ENCODE measurements at regions not wholly inside any gene's neighbourhood (a gene's known extent, or its start where the extent isn't known, plus 50 kb on each side); places are given as distances from the start of the nearest gene placed in this dataset.

DNA sequence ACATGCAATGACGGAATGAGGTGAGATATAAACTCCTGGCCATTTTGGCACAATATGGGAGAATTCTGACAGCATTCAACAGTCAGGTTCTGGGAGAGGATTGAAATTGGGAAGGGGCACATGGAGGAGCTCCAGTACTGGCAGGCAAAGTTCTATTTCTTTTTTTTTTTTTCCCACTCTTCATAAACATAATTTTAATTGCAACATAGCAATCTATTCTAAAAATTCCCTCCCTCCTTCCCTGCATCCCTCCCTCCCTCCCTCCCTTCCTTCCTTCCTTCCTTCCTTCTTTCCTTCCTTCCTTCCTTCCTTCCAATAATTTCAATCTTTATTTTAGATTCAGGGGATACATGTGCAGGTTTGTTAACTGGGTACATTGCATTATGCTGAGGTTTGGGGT is 93.2 kb downstream of the PTCSC3 start:
- TF ChIP-seq, protein P1, sequence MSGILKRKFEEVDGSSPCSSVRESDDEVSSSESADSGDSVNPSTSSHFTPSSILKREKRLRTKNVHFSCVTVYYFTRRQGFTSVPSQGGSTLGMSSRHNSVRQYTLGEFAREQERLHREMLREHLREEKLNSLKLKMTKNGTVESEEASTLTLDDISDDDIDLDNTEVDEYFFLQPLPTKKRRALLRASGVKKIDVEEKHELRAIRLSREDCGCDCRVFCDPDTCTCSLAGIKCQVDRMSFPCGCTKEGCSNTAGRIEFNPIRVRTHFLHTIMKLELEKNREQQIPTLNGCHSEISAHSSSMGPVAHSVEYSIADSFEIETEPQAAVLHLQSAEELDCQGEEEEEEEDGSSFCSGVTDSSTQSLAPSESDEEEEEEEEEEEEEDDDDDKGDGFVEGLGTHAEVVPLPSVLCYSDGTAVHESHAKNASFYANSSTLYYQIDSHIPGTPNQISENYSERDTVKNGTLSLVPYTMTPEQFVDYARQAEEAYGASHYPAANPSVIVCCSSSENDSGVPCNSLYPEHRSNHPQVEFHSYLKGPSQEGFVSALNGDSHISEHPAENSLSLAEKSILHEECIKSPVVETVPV (CRISPR knock-in tag; IDR thresholded peaks at IDR 0.05), result no peak
- no peak for TF ChIP-seq CSDC2 (CRISPR knock-in tag; IDR thresholded peaks at IDR 0.05)
- TF ChIP-seq RARB (CRISPR knock-in tag; IDR thresholded peaks at IDR 0.05), result no peak
- TF ChIP-seq, protein P2, sequence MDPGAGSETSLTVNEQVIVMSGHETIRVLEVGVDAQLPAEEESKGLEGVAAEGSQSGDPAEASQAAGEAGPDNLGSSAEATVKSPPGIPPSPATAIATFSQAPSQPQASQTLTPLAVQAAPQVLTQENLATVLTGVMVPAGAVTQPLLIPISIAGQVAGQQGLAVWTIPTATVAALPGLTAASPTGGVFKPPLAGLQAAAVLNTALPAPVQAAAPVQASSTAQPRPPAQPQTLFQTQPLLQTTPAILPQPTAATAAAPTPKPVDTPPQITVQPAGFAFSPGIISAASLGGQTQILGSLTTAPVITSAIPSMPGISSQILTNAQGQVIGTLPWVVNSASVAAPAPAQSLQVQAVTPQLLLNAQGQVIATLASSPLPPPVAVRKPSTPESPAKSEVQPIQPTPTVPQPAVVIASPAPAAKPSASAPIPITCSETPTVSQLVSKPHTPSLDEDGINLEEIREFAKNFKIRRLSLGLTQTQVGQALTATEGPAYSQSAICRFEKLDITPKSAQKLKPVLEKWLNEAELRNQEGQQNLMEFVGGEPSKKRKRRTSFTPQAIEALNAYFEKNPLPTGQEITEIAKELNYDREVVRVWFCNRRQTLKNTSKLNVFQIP (CRISPR knock-in tag; IDR thresholded peaks at IDR 0.05; ENCODE audit: borderline replicate concordance, low read depth), result no peak
- TF ChIP-seq ISL1 (CRISPR knock-in tag; IDR thresholded peaks at IDR 0.05), result no peak
- no peak for TF ChIP-seq ARNTL (CRISPR knock-in tag; IDR thresholded peaks at IDR 0.05; ENCODE audit: borderline replicate concordance, low read depth)
- TF ChIP-seq ZNF8 (CRISPR knock-in tag; IDR thresholded peaks at IDR 0.05), result no peak
- no peak for TF ChIP-seq ZFP3 (CRISPR knock-in tag; IDR thresholded peaks at IDR 0.05)
- TF ChIP-seq SNAI2 (CRISPR knock-in tag; IDR thresholded peaks at IDR 0.05), result no peak
- TF ChIP-seq BACH2 (CRISPR knock-in tag; IDR thresholded peaks at IDR 0.05; ENCODE audit: borderline replicate concordance), result no peak
- no peak for TF ChIP-seq TCF4 (CRISPR knock-in tag; IDR thresholded peaks at IDR 0.05; ENCODE audit: borderline replicate concordance)
- no peak for TF ChIP-seq ZC3H10 (CRISPR knock-in tag; IDR thresholded peaks at IDR 0.05)
- ATAC-seq, result no peak

- no peak for ATAC-seq
- TF ChIP-seq, protein P2 (CRISPR knock-in tag; IDR thresholded peaks at IDR 0.05; ENCODE audit: borderline replicate concordance, low read depth), result no peak
- no peak for TF ChIP-seq PATZ1 (CRISPR knock-in tag; IDR thresholded peaks at IDR 0.05; ENCODE audit: borderline replicate concordance)
- no peak for TF ChIP-seq TOX (CRISPR knock-in tag; IDR thresholded peaks at IDR 0.05; ENCODE audit: borderline replicate concordance)
- no peak for TF ChIP-seq ZFP3 (CRISPR knock-in tag; IDR thresholded peaks at IDR 0.05)
- TF ChIP-seq TCF4 (CRISPR knock-in tag; IDR thresholded peaks at IDR 0.05; ENCODE audit: borderline replicate concordance), result no peak
- TF ChIP-seq ZFP30 (CRISPR knock-in tag; IDR thresholded peaks at IDR 0.05), result no peak
- TF ChIP-seq, protein P1 (CRISPR knock-in tag; IDR thresholded peaks at IDR 0.05), result no peak
- TF ChIP-seq ZNF70 (CRISPR knock-in tag; IDR thresholded peaks at IDR 0.05), result no peak
- TF ChIP-seq ZC3H10 (CRISPR knock-in tag; IDR thresholded peaks at IDR 0.05), result no peak
Measured at GRCh38 chr14:36078080-36078479, 98.4 kb downstream of the PTCSC3 start.

DNA sequence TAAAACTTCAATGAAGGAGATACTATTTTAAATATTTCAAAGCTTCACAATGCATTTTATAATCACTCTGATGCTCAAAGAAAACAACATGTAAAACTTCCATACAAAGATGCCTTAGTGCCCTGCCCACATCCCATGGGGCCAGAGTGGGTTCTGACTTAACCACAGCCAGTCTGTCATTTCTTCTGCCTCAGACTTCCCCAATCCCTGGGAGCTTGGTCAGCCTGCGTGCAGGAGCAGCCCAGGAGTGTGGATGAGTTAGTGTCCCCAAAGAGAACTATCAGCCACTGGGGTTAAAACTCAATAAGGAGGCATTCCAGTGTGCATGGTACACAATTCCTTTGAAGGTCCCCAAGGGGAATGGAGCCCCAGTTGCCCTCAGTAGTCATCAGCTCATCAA is 100.3 kb downstream of the PTCSC3 start:
- no peak for TF ChIP-seq CREB5 (CRISPR knock-in tag; IDR thresholded peaks at IDR 0.05; ENCODE audit: low read depth)
- TF ChIP-seq CSDC2 (CRISPR knock-in tag; IDR thresholded peaks at IDR 0.05), result no peak
- ATAC-seq, result no peak

DNA sequence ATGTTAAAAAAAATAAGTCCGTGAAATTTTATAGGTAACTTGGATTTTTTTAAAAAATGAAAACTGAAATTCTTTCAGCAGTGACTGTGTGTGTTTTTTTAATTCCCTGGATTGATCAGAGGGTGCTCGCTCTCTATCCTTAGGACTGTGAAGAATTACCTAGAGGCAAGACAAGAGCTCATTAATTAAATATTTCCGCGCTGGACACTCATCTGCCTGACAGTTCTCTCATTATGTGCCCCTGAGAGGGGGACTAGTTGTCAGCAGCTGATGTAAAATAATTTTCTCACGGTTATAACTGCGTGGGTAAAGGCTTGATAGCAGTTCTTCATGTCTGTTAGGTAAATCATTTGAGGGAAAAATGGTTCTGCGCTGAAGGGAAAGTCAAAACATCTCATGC is 101.3 kb downstream of the PTCSC3 start:
- ATAC-seq, result no peak
- TF ChIP-seq, protein P2 (CRISPR knock-in tag; IDR thresholded peaks at IDR 0.05; ENCODE audit: borderline replicate concordance, low read depth), result no peak
- TF ChIP-seq GLIS3 (CRISPR knock-in tag; IDR thresholded peaks at IDR 0.05) (no peak), TSHZ2 (CRISPR knock-in tag; IDR thresholded peaks at IDR 0.05) (no peak), TCF4 (CRISPR knock-in tag; IDR thresholded peaks at IDR 0.05; ENCODE audit: borderline replicate concordance) (no peak), TOX (CRISPR knock-in tag; IDR thresholded peaks at IDR 0.05; ENCODE audit: borderline replicate concordance) (no peak), PATZ1 (CRISPR knock-in tag; IDR thresholded peaks at IDR 0.05; ENCODE audit: borderline replicate concordance) (no peak), SNAI2 (CRISPR knock-in tag; IDR thresholded peaks at IDR 0.05) (no peak)
